H9 (cell line): ENCODE measurements at regions not wholly inside any gene's neighbourhood (a gene's known extent, or its start where the extent isn't known, plus 50 kb on each side); places are given as distances from the start of the nearest gene placed in this dataset.

Experiments used
- DNase-seq: peaks from one replicate; pipeline ENCODE4 v3.0.0-alpha.2; 2017
- H2AFZ ChIP-seq: one replicate; pipeline ENCODE4 v1.6.1; 2013; ENCODE audit warnings: mild to moderate bottlenecking, low read length, control low read depth, moderate library complexity
- H2AK5ac ChIP-seq: 2 replicates; pipeline ENCODE4 v1.6.1; 2013; ENCODE audit warnings: low read length, control low read depth, mixed read lengths; ENCODE audit not compliant: insufficient read length
- H2BK120ac ChIP-seq: one replicate; pipeline ENCODE4 v1.6.1; 2013; ENCODE audit warnings: low read depth, mild to moderate bottlenecking, low read length, control low read depth, inconsistent platforms; ENCODE audit not compliant: poor library complexity, severe bottlenecking
- H2BK12ac ChIP-seq: 2 replicates; pipeline ENCODE4 v1.6.1; 2013; ENCODE audit warnings: low read length, control low read depth, mixed read lengths, low read depth; ENCODE audit not compliant: insufficient read length
- H2BK15ac ChIP-seq: 2 replicates; pipeline ENCODE4 v1.6.1; 2013; ENCODE audit warnings: low read depth, low read length, control low read depth
- H2BK20ac ChIP-seq: one replicate; pipeline ENCODE4 v1.6.1; 2013; ENCODE audit warnings: low read depth, mild to moderate bottlenecking, low read length, control low read depth, inconsistent platforms; ENCODE audit not compliant: poor library complexity, severe bottlenecking
- H2BK5ac ChIP-seq: 2 replicates; pipeline ENCODE4 v1.6.1; 2013; ENCODE audit warnings: low read length, control low read depth, mixed read lengths; ENCODE audit not compliant: insufficient read length
- H3K14ac ChIP-seq: 2 replicates; pipeline ENCODE4 v1.6.1; 2013; ENCODE audit warnings: low read length, control low read depth; ENCODE audit not compliant: insufficient read depth
- H3K18ac ChIP-seq: 2 replicates; pipeline ENCODE4 v1.6.1; 2013; ENCODE audit warnings: low read depth, mild to moderate bottlenecking, mixed read lengths, low read length, control low read depth; ENCODE audit not compliant: insufficient read length
- H3K23ac ChIP-seq: 2 replicates; pipeline ENCODE4 v1.6.1; 2013; ENCODE audit warnings: low read length, control low read depth, mixed read lengths, low read depth; ENCODE audit not compliant: insufficient read length
- H3K23me2 ChIP-seq: 2 replicates; pipeline ENCODE4 v1.6.1; 2013; ENCODE audit warnings: low read depth, mild to moderate bottlenecking, mixed read lengths, low read length, control low read depth; ENCODE audit not compliant: insufficient read length, poor library complexity, severe bottlenecking
- H3K27ac ChIP-seq: 2 replicates; pipeline ENCODE4 v1.5.1; 2013; ENCODE audit warnings: low read length, control low read depth, mixed read lengths, low read depth; ENCODE audit not compliant: insufficient read length
- H3K27me3 ChIP-seq: 2 replicates; pipeline ENCODE4 v1.6.1; 2013; ENCODE audit warnings: low read length, control low read depth, inconsistent platforms; ENCODE audit not compliant: insufficient read depth
- H3K4ac ChIP-seq: 2 replicates; pipeline ENCODE4 v1.6.1; 2013; ENCODE audit warnings: low read depth, mild to moderate bottlenecking, control low read depth, inconsistent platforms, low read length, moderate library complexity
- H3K4me1 ChIP-seq: 2 replicates; pipeline ENCODE4 v1.6.1; 2013; ENCODE audit warnings: low read length, control low read depth, inconsistent platforms; ENCODE audit not compliant: insufficient read depth
- H3K4me2 ChIP-seq: 2 replicates; pipeline ENCODE4 v1.6.1; 2013; ENCODE audit warnings: low read length, control low read depth, mixed read lengths; ENCODE audit not compliant: insufficient read length, insufficient read depth
- H3K56ac ChIP-seq: 2 replicates; pipeline ENCODE4 v1.6.1; 2013; ENCODE audit warnings: low read depth, mild to moderate bottlenecking, mixed read lengths, low read length, control low read depth; ENCODE audit not compliant: insufficient read length
- H3K79me1 ChIP-seq: 2 replicates; pipeline ENCODE4 v1.6.1; 2013; ENCODE audit warnings: low read depth, mild to moderate bottlenecking, moderate library complexity, low read length, control low read depth, inconsistent platforms; ENCODE audit not compliant: insufficient read depth, poor library complexity, severe bottlenecking
- H3K79me2 ChIP-seq: 2 replicates; pipeline ENCODE4 v1.6.1; 2013; ENCODE audit warnings: low read length, control low read depth, inconsistent platforms; ENCODE audit not compliant: insufficient read depth
- H3K9ac ChIP-seq: 2 replicates; pipeline ENCODE4 v1.6.1; 2013; ENCODE audit warnings: low read length, control low read depth, mixed read lengths; ENCODE audit not compliant: insufficient read length; ENCODE audit errors: extremely low read depth
- H3K9me3 ChIP-seq: one replicate; pipeline ENCODE4 v1.6.1; 2013; ENCODE audit warnings: low read depth, low read length, inconsistent platforms; ENCODE audit not compliant: control insufficient read depth
- H3T11ph ChIP-seq: one replicate; pipeline ENCODE4 v1.6.1; 2013; ENCODE audit warnings: mild to moderate bottlenecking, low read length, control low read depth, inconsistent platforms
- H4K20me1 ChIP-seq: one replicate; pipeline ENCODE4 v1.6.1; 2013; ENCODE audit not compliant: control insufficient read depth, insufficient read length, insufficient read depth
- H4K5ac ChIP-seq: 2 replicates; pipeline ENCODE4 v1.6.1; 2013; ENCODE audit warnings: low read depth, mild to moderate bottlenecking, mixed read lengths, low read length, control low read depth; ENCODE audit not compliant: insufficient read length
- H4K8ac ChIP-seq: replicated peaks from 2 replicates; pipeline ENCODE4 v1.6.1; 2013; ENCODE audit warnings: low read length, control low read depth, mixed read lengths, low read depth; ENCODE audit not compliant: insufficient read length
- H4K91ac ChIP-seq: 2 replicates; pipeline ENCODE4 v1.6.1; 2013; ENCODE audit warnings: low read depth, mild to moderate bottlenecking, moderate library complexity, mixed read lengths, low read length, control low read depth; ENCODE audit not compliant: insufficient read length
- H3K27ac Mint-ChIP-seq, 3 experiments: 2 replicates in 2 of 3; 3 replicates in 1 of 3; pipeline ENCODE4 v1.8.0; 2020 to 2021; ENCODE audit warnings: mixed read lengths in 3 of 3, mild to moderate bottlenecking in 1 of 3, moderate library complexity in 1 of 3
- H3K27me3 Mint-ChIP-seq: 2 replicates; pipeline ENCODE4 v1.8.0; 2021; ENCODE audit warnings: low read depth, mild to moderate bottlenecking, moderate library complexity, mixed read lengths
- H3K36me3 Mint-ChIP-seq, 3 experiments: 2 replicates in 2 of 3; 3 replicates in 1 of 3; pipeline ENCODE4 v1.8.0; 2020 to 2021; ENCODE audit warnings: low read depth in 3 of 3, mixed read lengths in 3 of 3; ENCODE audit not compliant: insufficient read depth in 1 of 3
- H3K4me1 Mint-ChIP-seq, 2 experiments: 2 replicates each; pipeline ENCODE4 v1.8.0; 2020; ENCODE audit warnings: mixed read lengths in 2 of 2
- H3K4me3 Mint-ChIP-seq, 2 experiments: 2 replicates in 1 of 2; 3 replicates in 1 of 2; pipeline ENCODE4 v1.8.0; 2020 to 2021; ENCODE audit warnings: mild to moderate bottlenecking in 2 of 2, mixed read lengths in 2 of 2, moderate library complexity in 1 of 2
- H3K9me3 Mint-ChIP-seq, 2 experiments: 2 replicates in 1 of 2; 3 replicates in 1 of 2; pipeline ENCODE4 v1.8.0; 2020; ENCODE audit warnings: mild to moderate bottlenecking in 2 of 2, mixed read lengths in 2 of 2, moderate library complexity in 1 of 2
- CTCF ChIP-seq: fragments of 200-600 bp; sonication (generic); conservative IDR thresholded peaks from 3 replicates; pipeline ENCODE4 v1.8.0; 2021; ENCODE audit warnings: antibody characterized with exemption, mild to moderate bottlenecking
- WGBS: extraction: QIAGEN DNeasy Blood & Tissue Kit; methylation state at CpG from one replicate; pipeline ENCODE4 v1.1.7; 2013; ENCODE audit warnings: missing lambda C conversion rate, low lambda C conversion rate, mixed read lengths; ENCODE audit not compliant: insufficient read length; ENCODE audit errors: extremely low coverage; 5-methylcytosine and 5-hydroxymethylcytosine counted together

- no peak overlapping the region for H2BK5ac ChIP-seq
- no peak overlapping the region for H3K18ac ChIP-seq
- no peak overlapping the region for H4K91ac ChIP-seq
- Mint-ChIP-seq H3K36me3 (no peaks in the 10 kb centered on the region), H3K9me3 (no peaks in the 10 kb centered on the region), H3K27me3 (no peaks in the 10 kb centered on the region), H3K4me1 (peaks cover 11 to 13% of the 10 kb centered on the region in 2 experiments), H3K4me3 (no peak overlapping the region), H3K27ac (no peak overlapping the region)
- no peaks in the 10 kb centered on the region for H3K23me2 ChIP-seq
- H3K4me2 ChIP-seq, result no peak overlapping the region
- H2BK15ac ChIP-seq, result no peak overlapping the region
- H3K4me1 ChIP-seq, result no peaks in the 10 kb centered on the region
- no peak overlapping the region for H4K8ac ChIP-seq
- no peak overlapping the region for H3K14ac ChIP-seq
- H3T11ph ChIP-seq, result no peak overlapping the region
- no peak overlapping the region for H2AK5ac ChIP-seq
- no peak overlapping the region for H3K23ac ChIP-seq
- no CpG with 5 or more reads among the region's 3 CpGs for WGBS
- H3K79me2 ChIP-seq, result no peaks in the 10 kb centered on the region
- no peak overlapping the region for H2BK20ac ChIP-seq
- H3K4ac ChIP-seq, result no peak overlapping the region
- TF ChIP-seq CTCF, result no peak
- H4K20me1 ChIP-seq, result no peaks in the 10 kb centered on the region
- H3K27ac ChIP-seq, result no peak overlapping the region
- H3K56ac ChIP-seq, result no peak overlapping the region
- H2AFZ ChIP-seq, result no peak overlapping the region
- H3K79me1 ChIP-seq, result no peaks in the 10 kb centered on the region
- no peak overlapping the region for H3K9ac ChIP-seq
- H3K9me3 ChIP-seq, result no peaks in the 10 kb centered on the region
- DNase-seq, result no peak
- no peak overlapping the region for H4K5ac ChIP-seq
- no peak overlapping the region for H2BK12ac ChIP-seq
- no peak overlapping the region for H2BK120ac ChIP-seq
- no peaks in the 10 kb centered on the region for H3K27me3 ChIP-seq
Measured at GRCh38 chr4:81984746-81985145, 389.0 kb downstream of the HNRNPD start.
